ENCODE measurements at regions not wholly inside any gene's neighbourhood (a gene's known extent, or its start where the extent isn't known, plus 50 kb on each side); places are given as distances from the start of the nearest gene placed in this dataset.

GRCh38 chr3:104575634-104576033, 791.1 kb upstream of the ALCAM start:
- Mint-ChIP-seq H3K27me3 (ENCODE audit: insufficient read depth, unreplicated experiment) (no peaks in the 10 kb centered on the region), H3K4me1 (ENCODE audit: low read depth, unreplicated experiment) (no peaks in the 10 kb centered on the region), H3K9me3 (ENCODE audit: unreplicated experiment) (peaks cover 11% of the 10 kb centered on the region), H3K36me3 (ENCODE audit: insufficient read depth, unreplicated experiment) (no peaks in the 10 kb centered on the region), H3K27ac (ENCODE audit: unreplicated experiment) (no peak overlapping the region), H3K4me3 (ENCODE audit: unreplicated experiment) (no peak overlapping the region)
- POLR2A ChIA-PET: no interaction called here
- no peak overlapping the region for H3K4me3 ChIP-seq (ENCODE audit: low read depth, low read length)
- no TSS peak for BruUV-seq (replicated peaks)
- H3K4me1 ChIP-seq: no peaks in the 10 kb centered on the region
- peaks cover 12% of the 10 kb centered on the region for H3K9me3 ChIP-seq
- H3K27me3 ChIP-seq (replicated peaks; ENCODE audit: control insufficient read depth, insufficient read depth, low read length): no peaks in the 10 kb centered on the region
- intact Hi-C loops (cut with micrococcal nuclease; ENCODE audit: unreplicated experiment): no loop called here
- no peak for TF ChIP-seq CTCF (IDR thresholded peaks at IDR 0.05; ENCODE audit: insufficient read depth in 1 of 2, low read depth in 1 of 2, low read length in 1 of 2, severe bottlenecking in 1 of 2, unreplicated experiment in 1 of 2)
- no peak for DNase-seq
- CTCF ChIA-PET: no interaction called here
- H3K36me3 ChIP-seq (ENCODE audit: control insufficient read depth, insufficient read depth, low read length): no peaks in the 10 kb centered on the region

GRCh38 chr3:104578558-104578957, 788.2 kb upstream of the ALCAM start:
- CTCF ChIA-PET: no interaction called here
- peaks cover 12% of the 10 kb centered on the region for H3K9me3 ChIP-seq
- H3K4me1 Mint-ChIP-seq (ENCODE audit: low read depth, unreplicated experiment): no peaks in the 10 kb centered on the region
- H3K36me3 Mint-ChIP-seq (ENCODE audit: insufficient read depth, unreplicated experiment): no peaks in the 10 kb centered on the region
- DNase-seq: no peak
- POLR2A ChIA-PET: no interaction called here
- peaks cover 11% of the 10 kb centered on the region for H3K9me3 Mint-ChIP-seq (ENCODE audit: unreplicated experiment)
- intact Hi-C loops (cut with micrococcal nuclease; ENCODE audit: unreplicated experiment): no loop called here
- no peak overlapping the region for H3K4me3 ChIP-seq (ENCODE audit: low read depth, low read length)
- no peak for TF ChIP-seq CTCF (IDR thresholded peaks at IDR 0.05; ENCODE audit: insufficient read depth in 1 of 2, low read depth in 1 of 2, low read length in 1 of 2, severe bottlenecking in 1 of 2, unreplicated experiment in 1 of 2)
- H3K36me3 ChIP-seq (ENCODE audit: control insufficient read depth, insufficient read depth, low read length): no peaks in the 10 kb centered on the region
- H3K4me3 Mint-ChIP-seq (ENCODE audit: unreplicated experiment): no peak overlapping the region
- no TSS peak for BruUV-seq (replicated peaks)
- H3K27me3 Mint-ChIP-seq (ENCODE audit: insufficient read depth, unreplicated experiment): no peaks in the 10 kb centered on the region
- H3K27ac Mint-ChIP-seq (ENCODE audit: unreplicated experiment): no peak overlapping the region
- H3K27me3 ChIP-seq (replicated peaks; ENCODE audit: control insufficient read depth, insufficient read depth, low read length): no peaks in the 10 kb centered on the region
- H3K4me1 ChIP-seq: no peaks in the 10 kb centered on the region

- Histone ChIP-seq H3K9me3 (peaks cover 8% of the 10 kb centered on the region), H3K36me3 (ENCODE audit: control insufficient read depth, insufficient read depth, low read length) (no peaks in the 10 kb centered on the region), H3K27me3 (replicated peaks; ENCODE audit: control insufficient read depth, insufficient read depth, low read length) (no peaks in the 10 kb centered on the region), H3K4me1 (no peaks in the 10 kb centered on the region), H3K4me3 (ENCODE audit: low read depth, low read length) (no peak overlapping the region)
- no peak for DNase-seq
- Mint-ChIP-seq H3K9me3 (ENCODE audit: unreplicated experiment) (peaks cover 11% of the 10 kb centered on the region), H3K27me3 (ENCODE audit: insufficient read depth, unreplicated experiment) (no peaks in the 10 kb centered on the region), H3K4me1 (ENCODE audit: low read depth, unreplicated experiment) (no peaks in the 10 kb centered on the region), H3K4me3 (ENCODE audit: unreplicated experiment) (no peak overlapping the region), H3K27ac (ENCODE audit: unreplicated experiment) (no peak overlapping the region), H3K36me3 (ENCODE audit: insufficient read depth, unreplicated experiment) (no peaks in the 10 kb centered on the region)
- POLR2A ChIA-PET: no interaction called here
- intact Hi-C loops (cut with micrococcal nuclease; ENCODE audit: unreplicated experiment): no loop called here
- CTCF ChIA-PET: no interaction called here
- TF ChIP-seq CTCF (IDR thresholded peaks at IDR 0.05; ENCODE audit: insufficient read depth in 1 of 2, low read depth in 1 of 2, low read length in 1 of 2, severe bottlenecking in 1 of 2, unreplicated experiment in 1 of 2): no peak
- no TSS peak for BruUV-seq (replicated peaks)
Measured at GRCh38 chr3:104582092-104582491, 784.6 kb upstream of the ALCAM start.

Measured in Caco-2 (cell line).